Kidney (tissue), 13 donors: ENCODE measurements at regions not wholly inside any gene's neighbourhood (a gene's known extent, or its start where the extent isn't known, plus 50 kb on each side); places are given as distances from the start of the nearest gene placed in this dataset.
A peak's percentile ranks its signal among the peaks of the same experiment; 100 is the strongest.

Experiments used
- DNase-seq, 5 donors: peaks; one replicate each; pipeline ENCODE4 v3.0.0-alpha.2; 2013 to 2020
- FAIRE-seq: peaks from 2 replicates; lab custom pipeline; 2012; peaks lifted over from hg19 to GRCh38; lab: Jason Lieb, UNC
- H3K27ac ChIP-seq, 2 donors: one replicate each; pipeline ENCODE4 v1.7.0; 2013; ENCODE audit warnings: low read depth in 2 of 2, low read length in 2 of 2, inconsistent platforms in 1 of 2
- H3K27me3 ChIP-seq: one replicate; pipeline ENCODE4 v1.7.1; 2013; ENCODE audit warnings: low read length, inconsistent platforms; ENCODE audit not compliant: control insufficient read depth, insufficient read depth
- H3K36me3 ChIP-seq, 3 donors: one replicate each; pipeline versions ENCODE4 v1.7.0 to v1.7.1; 2013; ENCODE audit warnings: low read length in 3 of 3, control low read depth in 1 of 3, inconsistent platforms in 1 of 3; ENCODE audit not compliant: insufficient read depth in 3 of 3, control insufficient read depth in 2 of 3
- H3K4me1 ChIP-seq, 3 donors: one replicate each; pipeline versions ENCODE4 v1.7.0 to v1.7.1; 2013; ENCODE audit warnings: low read length in 3 of 3, inconsistent platforms in 1 of 3, low read depth in 1 of 3; ENCODE audit not compliant: control insufficient read depth in 2 of 3, insufficient read depth in 2 of 3
- H3K4me3 ChIP-seq, 3 donors: one replicate each; pipeline versions ENCODE4 v1.7.0 to v1.8.1; 2013; ENCODE audit warnings: low read length in 3 of 3, control low read depth in 1 of 3, inconsistent platforms in 1 of 3
- H3K9ac ChIP-seq, 3 donors: one replicate each; pipeline versions ENCODE4 v1.7.0 to v1.7.1; 2013; ENCODE audit warnings: low read length in 3 of 3, control low read depth in 1 of 3, inconsistent platforms in 1 of 3
- H3K9me3 ChIP-seq, 3 donors: one replicate each; pipeline versions ENCODE4 v1.7.0 to v1.7.1; 2013; ENCODE audit warnings: low read length in 3 of 3, control low read depth in 1 of 3, inconsistent platforms in 1 of 3; ENCODE audit not compliant: control insufficient read depth in 2 of 3, insufficient read depth in 1 of 3
- intact Hi-C: fragments of 100-400 bp; cut with DNase I; formaldehyde crosslinking; loops from one replicate; pipeline ENCODE4 v1.11.1; 2022
- TF ChIP-seq, protein P1 (sequence below): IDR thresholded peaks from 3 replicates; pipeline ENCODE4 v1.5.1; 2012; ENCODE audit warnings: mild to moderate bottlenecking, moderate library complexity, borderline replicate concordance; ENCODE audit not compliant: insufficient read depth; ENCODE audit errors: extremely low read depth
- donor health status: control.
- donor health status: control.
- donor health status: control.
- donor health status: control.
- donor health status: control.
- donor health status: DM: yes; HTN: yes; CAD: no.
- donor health status: Normal renal cell carcinoma (clear cell type).

DNA sequence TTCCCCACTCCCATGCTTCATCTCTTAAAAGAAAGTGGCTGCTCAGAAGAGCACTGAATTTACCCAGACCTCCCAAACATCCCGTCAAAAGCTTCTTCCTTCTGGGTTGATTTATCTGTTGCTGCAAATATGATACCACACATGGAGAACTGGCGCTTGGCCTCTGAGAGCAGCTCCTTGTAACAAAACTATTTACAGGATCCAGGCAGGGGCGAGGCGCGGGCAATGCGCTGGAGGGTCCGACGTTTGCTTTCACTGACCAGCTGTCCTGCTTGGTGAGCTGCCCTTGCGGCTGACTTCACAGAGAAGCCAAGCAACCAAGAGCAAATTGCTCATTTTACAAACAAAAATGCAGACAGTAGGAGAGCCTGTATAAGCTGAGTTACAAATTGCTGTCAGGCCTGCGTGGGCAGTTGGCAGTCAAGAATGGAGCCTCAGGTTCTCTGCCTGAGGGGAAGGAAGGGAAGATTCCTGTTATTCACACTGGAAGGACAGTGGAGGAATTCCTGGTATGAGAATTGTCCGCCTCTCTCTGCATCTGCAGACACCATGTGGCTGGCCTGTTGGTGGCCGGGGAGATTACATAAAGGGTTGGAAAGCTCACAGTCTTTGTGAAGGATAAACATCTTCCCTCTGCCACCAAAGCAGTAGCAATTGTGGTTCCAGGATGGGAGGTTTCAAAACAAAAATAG, 192.2 kb upstream of the LEF1 start:
- no peaks in the 10 kb centered on the region for H3K27me3 ChIP-seq
- H3K9ac ChIP-seq = no peak overlapping the region
- TF ChIP-seq, protein P1, sequence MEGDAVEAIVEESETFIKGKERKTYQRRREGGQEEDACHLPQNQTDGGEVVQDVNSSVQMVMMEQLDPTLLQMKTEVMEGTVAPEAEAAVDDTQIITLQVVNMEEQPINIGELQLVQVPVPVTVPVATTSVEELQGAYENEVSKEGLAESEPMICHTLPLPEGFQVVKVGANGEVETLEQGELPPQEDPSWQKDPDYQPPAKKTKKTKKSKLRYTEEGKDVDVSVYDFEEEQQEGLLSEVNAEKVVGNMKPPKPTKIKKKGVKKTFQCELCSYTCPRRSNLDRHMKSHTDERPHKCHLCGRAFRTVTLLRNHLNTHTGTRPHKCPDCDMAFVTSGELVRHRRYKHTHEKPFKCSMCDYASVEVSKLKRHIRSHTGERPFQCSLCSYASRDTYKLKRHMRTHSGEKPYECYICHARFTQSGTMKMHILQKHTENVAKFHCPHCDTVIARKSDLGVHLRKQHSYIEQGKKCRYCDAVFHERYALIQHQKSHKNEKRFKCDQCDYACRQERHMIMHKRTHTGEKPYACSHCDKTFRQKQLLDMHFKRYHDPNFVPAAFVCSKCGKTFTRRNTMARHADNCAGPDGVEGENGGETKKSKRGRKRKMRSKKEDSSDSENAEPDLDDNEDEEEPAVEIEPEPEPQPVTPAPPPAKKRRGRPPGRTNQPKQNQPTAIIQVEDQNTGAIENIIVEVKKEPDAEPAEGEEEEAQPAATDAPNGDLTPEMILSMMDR = no peak
- no peaks in the 10 kb centered on the region for H3K9me3 ChIP-seq
- no peaks in the 10 kb centered on the region for H3K36me3 ChIP-seq
- no peak overlapping the region for H3K4me3 ChIP-seq
- peaks cover 0 to 7% (median 0%) of the 10 kb centered on the region in 3 donors for H3K4me1 ChIP-seq
- intact Hi-C loops = no loop called here
- DNase-seq = peak in 4 of 5 donors; percentile 81 to 88 (median 82)
- no peak overlapping the region for H3K27ac ChIP-seq
- no peak for FAIRE-seq

DNA sequence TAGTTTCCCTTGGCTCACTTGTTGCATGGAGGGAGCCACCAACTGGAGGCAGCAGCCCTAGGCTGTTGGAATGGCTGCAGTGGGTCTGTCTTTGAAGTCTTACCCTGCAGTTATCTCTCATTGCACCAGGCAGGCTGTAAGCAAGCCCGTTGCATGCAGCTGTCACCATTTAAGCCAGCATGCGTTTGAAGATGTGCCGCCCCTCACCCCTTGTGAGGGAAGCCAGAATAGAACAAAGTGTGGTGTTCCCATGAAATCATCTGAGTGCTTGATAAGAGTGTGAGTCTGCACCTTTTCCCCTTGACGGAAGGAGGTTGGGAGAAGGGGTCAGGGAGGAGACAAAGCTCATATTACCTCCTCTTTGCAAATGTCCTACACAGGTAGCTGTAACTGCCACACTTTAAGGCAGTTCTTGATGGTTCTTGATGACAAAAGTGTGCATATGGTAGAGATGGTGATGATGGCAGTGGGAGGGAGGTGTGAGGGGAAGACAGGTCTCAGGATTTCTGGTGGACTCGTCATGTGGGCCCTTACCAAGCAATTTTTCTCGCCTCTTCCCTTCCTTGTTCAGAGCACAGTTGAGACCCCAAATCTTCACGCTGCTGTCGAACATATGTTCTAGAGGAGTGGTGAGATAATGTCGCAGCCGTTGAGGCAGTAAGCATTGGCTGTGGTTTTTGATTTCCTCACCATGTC, 191.4 kb upstream of the LEF1 start:
- TF ChIP-seq, protein P1 = no peak
- intact Hi-C loops = no loop called here
- DNase-seq (no peak), FAIRE-seq (no peak)
- Histone ChIP-seq H3K9me3 (no peaks in the 10 kb centered on the region), H3K36me3 (no peaks in the 10 kb centered on the region), H3K4me3 (no peak overlapping the region), H3K27me3 (no peaks in the 10 kb centered on the region), H3K4me1 (peaks cover 0 to 7% (median 0%) of the 10 kb centered on the region in 3 donors), H3K9ac (no peak overlapping the region), H3K27ac (no peak overlapping the region)

DNA sequence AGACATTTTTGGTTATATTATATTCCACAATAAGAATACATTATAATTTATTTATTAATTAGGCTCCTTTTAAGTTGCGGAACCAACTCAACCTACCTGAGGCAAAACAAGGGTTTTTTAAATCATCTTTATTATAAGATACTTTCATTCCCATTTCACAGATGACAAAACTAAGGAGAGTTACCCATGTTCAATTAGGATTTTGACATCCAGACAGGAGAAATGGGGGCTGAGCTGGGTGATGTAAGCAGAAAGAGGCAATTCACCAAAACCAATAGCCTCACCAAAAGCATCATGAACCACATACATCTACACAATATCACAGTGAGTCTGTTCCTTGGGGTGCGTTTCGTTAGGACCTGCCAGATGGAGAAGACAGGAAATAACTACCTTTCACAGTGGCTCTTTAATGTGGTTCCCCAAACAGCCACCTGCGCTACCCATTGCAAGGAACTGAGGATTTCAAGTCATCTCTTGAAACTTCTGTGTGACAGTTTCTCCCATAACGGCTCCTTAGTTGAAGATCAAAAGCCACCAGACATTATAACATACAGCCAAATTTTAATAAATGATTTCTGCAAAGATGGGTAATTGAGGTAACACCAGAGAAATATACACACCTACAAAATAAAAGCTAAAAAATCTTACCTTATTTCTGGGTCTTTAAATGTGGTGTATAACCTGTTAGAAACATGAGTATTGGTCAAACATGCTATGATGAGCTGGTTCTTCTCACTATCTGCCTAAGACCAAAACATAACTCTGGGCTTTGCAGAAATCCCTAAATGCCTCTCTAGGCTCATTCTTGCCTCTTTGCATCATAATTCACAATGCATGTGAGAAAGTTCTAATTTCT, 190.6 kb upstream of the LEF1 start:
- H3K9me3 ChIP-seq = no peaks in the 10 kb centered on the region
- intact Hi-C loops = no loop called here
- FAIRE-seq = no peak

More for the DNA sequence above, 190.6 kb upstream of the LEF1 start:
- Histone ChIP-seq H3K4me1 (peaks cover 0 to 7% (median 0%) of the 10 kb centered on the region in 3 donors), H3K4me3 (no peak overlapping the region), H3K36me3 (no peaks in the 10 kb centered on the region), H3K9ac (no peak overlapping the region), H3K27ac (no peak overlapping the region), H3K27me3 (no peaks in the 10 kb centered on the region)
- TF ChIP-seq, protein P1 = no peak
- no peak for DNase-seq
